Endothelial cell (in vitro differentiated cells): ENCODE measurements at regions not wholly inside any gene's neighbourhood (a gene's known extent, or its start where the extent isn't known, plus 50 kb on each side); places are given as distances from the start of the nearest gene placed in this dataset.
"Not testable (repeated sequence)": the region's sequence is repeated elsewhere in the genome, so short reads cannot be mapped to it uniquely, and the experiment has no call there.

Experiments used
- DNase-seq: peaks from one replicate; pipeline ENCODE4 v3.0.0; 2021; ENCODE audit warnings: low spot score
- H3K27ac Mint-ChIP-seq: one replicate; pipeline ENCODE4 v1.8.0; 2021; ENCODE audit warnings: mixed read lengths, inconsistent platforms; ENCODE audit not compliant: unreplicated experiment
- H3K27me3 Mint-ChIP-seq: one replicate; pipeline ENCODE4 v1.8.0; 2021; ENCODE audit warnings: mild to moderate bottlenecking, moderate library complexity, mixed read lengths, inconsistent platforms; ENCODE audit not compliant: unreplicated experiment
- H3K36me3 Mint-ChIP-seq: one replicate; pipeline ENCODE4 v1.8.0; 2021; ENCODE audit warnings: mild to moderate bottlenecking, low read depth, mixed read lengths, inconsistent platforms; ENCODE audit not compliant: unreplicated experiment
- H3K4me1 Mint-ChIP-seq: one replicate; pipeline ENCODE4 v1.8.0; 2021; ENCODE audit warnings: mild to moderate bottlenecking, mixed read lengths, inconsistent platforms; ENCODE audit not compliant: unreplicated experiment
- H3K4me3 Mint-ChIP-seq: one replicate; pipeline ENCODE4 v1.8.0; 2021; ENCODE audit warnings: mild to moderate bottlenecking, mixed read lengths, inconsistent platforms; ENCODE audit not compliant: unreplicated experiment
- H3K9me3 Mint-ChIP-seq: one replicate; pipeline ENCODE4 v1.8.0; 2021; ENCODE audit warnings: mixed read lengths, inconsistent platforms; ENCODE audit not compliant: unreplicated experiment
- CTCF ChIP-seq: fragments of 200-600 bp; sonication (generic); IDR thresholded peaks from one replicate; pipeline ENCODE4 v1.5.0; 2021; ENCODE audit warnings: antibody characterized with exemption; ENCODE audit not compliant: unreplicated experiment

GRCh38 chr11:87722756-87723565, 452.3 kb downstream of the RAB38 start:
- H3K9me3 Mint-ChIP-seq, result no peaks in the 10 kb centered on the region
- H3K27ac Mint-ChIP-seq, result no peak overlapping the region
- no peaks in the 10 kb centered on the region for H3K36me3 Mint-ChIP-seq
- H3K4me3 Mint-ChIP-seq, result no peak overlapping the region
- H3K27me3 Mint-ChIP-seq, result peaks cover 1% of the 10 kb centered on the region
- DNase-seq, result peak; percentile 20
- H3K4me1 Mint-ChIP-seq, result peaks cover 3% of the 10 kb centered on the region
- peak; percentile 64 for TF ChIP-seq CTCF

- H3K4me1 Mint-ChIP-seq, result no peaks in the 10 kb centered on the region
- peak overlapping the region; percentile 21 for H3K27ac Mint-ChIP-seq
Measured at GRCh38 chr11:87719326-87720073, 455.7 kb downstream of the RAB38 start.

GRCh38 chr11:87712802-87713202, 462.4 kb downstream of the RAB38 start:
- no peaks in the 10 kb centered on the region for H3K9me3 Mint-ChIP-seq
- H3K27ac Mint-ChIP-seq, result no peak overlapping the region
- H3K27me3 Mint-ChIP-seq, result peaks cover 1% of the 10 kb centered on the region
- DNase-seq, result no peak
- TF ChIP-seq CTCF, result no peak
- no peak overlapping the region for H3K4me3 Mint-ChIP-seq
- no peaks in the 10 kb centered on the region for H3K36me3 Mint-ChIP-seq
- H3K4me1 Mint-ChIP-seq, result peaks cover 3% of the 10 kb centered on the region

More at GRCh38 chr11:87719326-87720073, 455.7 kb downstream of the RAB38 start:
- Mint-ChIP-seq H3K27me3 (peaks cover 1% of the 10 kb centered on the region), H3K4me3 (no peak overlapping the region), H3K9me3 (no peaks in the 10 kb centered on the region), H3K36me3 (no peaks in the 10 kb centered on the region)
- no peak for TF ChIP-seq CTCF
- no peak for DNase-seq

DNA sequence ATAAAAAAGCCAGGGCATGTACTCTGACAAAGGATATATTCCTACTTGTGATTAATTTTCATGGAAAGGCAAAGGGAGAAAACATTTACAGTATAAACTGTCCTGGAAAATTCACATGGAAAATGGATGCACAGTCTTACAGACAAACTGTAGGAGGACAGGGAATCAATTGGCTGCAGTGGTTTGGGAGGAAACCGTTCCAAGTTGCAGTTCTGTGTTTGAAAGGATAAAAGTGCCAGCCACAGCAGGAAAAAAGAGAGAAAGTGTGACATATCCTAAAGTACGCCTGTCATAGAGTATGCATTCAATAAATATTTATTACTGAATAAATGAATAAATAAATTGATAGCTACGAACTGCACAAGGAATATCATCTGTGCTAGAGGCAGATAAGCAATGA, 462.9 kb downstream of the RAB38 start:
- no peak for TF ChIP-seq CTCF
- Mint-ChIP-seq H3K9me3 (no peaks in the 10 kb centered on the region), H3K36me3 (no peaks in the 10 kb centered on the region), H3K27me3 (peaks cover 1% of the 10 kb centered on the region), H3K4me1 (peaks cover 3% of the 10 kb centered on the region), H3K27ac (no peak overlapping the region), H3K4me3 (no peak overlapping the region)
- DNase-seq, result no peak

GRCh38 chr11:87703589-87703988, 471.7 kb downstream of the RAB38 start:
- not testable (repeated sequence) for H3K9me3 Mint-ChIP-seq, H3K4me1 Mint-ChIP-seq, H3K27me3 Mint-ChIP-seq, H3K27ac Mint-ChIP-seq, H3K36me3 Mint-ChIP-seq, H3K4me3 Mint-ChIP-seq, DNase-seq
